Trophoblast cell (in vitro differentiated cells and primary cell): ENCODE measurements at regions not wholly inside any gene's neighbourhood (a gene's known extent, or its start where the extent isn't known, plus 50 kb on each side); places are given as distances from the start of the nearest gene placed in this dataset.
A peak's percentile ranks its signal among the peaks of the same experiment; 100 is the strongest.
"Not testable (repeated sequence)": the region's sequence is repeated elsewhere in the genome, so short reads cannot be mapped to it uniquely, and the experiment has no call there.

Experiments used
- DNase-seq, 2 donors: peaks; one replicate each; pipeline ENCODE4 v3.0.0-alpha.2; 2016
- H2AFZ ChIP-seq: 2 replicates; pipeline ENCODE4 v1.6.1; 2013; ENCODE audit warnings: low read length, moderate library complexity, mild to moderate bottlenecking; ENCODE audit not compliant: insufficient read depth, poor library complexity
- H2AK5ac ChIP-seq: 2 replicates; pipeline ENCODE4 v1.6.1; 2013; ENCODE audit warnings: mild to moderate bottlenecking, low read length
- H2BK120ac ChIP-seq: 2 replicates; pipeline ENCODE4 v1.6.1; 2013; ENCODE audit warnings: low read length, mild to moderate bottlenecking, moderate library complexity; ENCODE audit not compliant: insufficient read depth, poor library complexity
- H2BK12ac ChIP-seq: 2 replicates; pipeline ENCODE4 v1.6.1; 2013; ENCODE audit warnings: mild to moderate bottlenecking, low read length, moderate library complexity
- H2BK5ac ChIP-seq: 2 replicates; pipeline ENCODE4 v1.6.1; 2013; ENCODE audit warnings: low read length, low read depth, moderate library complexity, mild to moderate bottlenecking; ENCODE audit not compliant: poor library complexity
- H3K14ac ChIP-seq: 2 replicates; pipeline ENCODE4 v1.6.1; 2013; ENCODE audit warnings: mild to moderate bottlenecking, low read length
- H3K18ac ChIP-seq: 2 replicates; pipeline ENCODE4 v1.6.1; 2013; ENCODE audit warnings: mild to moderate bottlenecking, low read length
- H3K23ac ChIP-seq: 2 replicates; pipeline ENCODE4 v1.6.1; 2013; ENCODE audit warnings: low read length
- H3K27ac ChIP-seq: 2 replicates; pipeline ENCODE4 v1.5.1; 2013; ENCODE audit warnings: low read depth, mild to moderate bottlenecking, inconsistent platforms, low read length, moderate library complexity
- H3K27me3 ChIP-seq: 2 replicates; pipeline ENCODE4 v1.6.1; 2013; ENCODE audit warnings: inconsistent platforms, mild to moderate bottlenecking, low read length, moderate library complexity; ENCODE audit not compliant: insufficient read depth
- H3K36me3 ChIP-seq, 2 experiments: 1 replicate in 1 of 2; 2 replicates in 1 of 2; pipeline ENCODE4 v1.6.1; 2013; ENCODE audit warnings: low read length in 2 of 2, mild to moderate bottlenecking in 2 of 2, moderate library complexity in 1 of 2; ENCODE audit not compliant: insufficient read depth in 2 of 2, control insufficient read depth in 1 of 2
- H3K4ac ChIP-seq: 2 replicates; pipeline ENCODE4 v1.6.1; 2013; ENCODE audit warnings: low read depth, mild to moderate bottlenecking, low read length, moderate library complexity
- H3K4me1 ChIP-seq, 2 experiments: 1 replicate in 1 of 2; 2 replicates in 1 of 2; pipeline ENCODE4 v1.6.1; 2013; ENCODE audit warnings: low read length in 2 of 2, mild to moderate bottlenecking in 2 of 2, moderate library complexity in 1 of 2; ENCODE audit not compliant: insufficient read depth in 2 of 2, control insufficient read depth in 1 of 2
- H3K4me2 ChIP-seq: 2 replicates; pipeline ENCODE4 v1.6.1; 2013; ENCODE audit warnings: inconsistent platforms, mild to moderate bottlenecking, low read length, moderate library complexity
- H3K4me3 ChIP-seq: 2 replicates; pipeline ENCODE4 v1.5.1; 2013; ENCODE audit warnings: mild to moderate bottlenecking, low read depth, low read length, inconsistent platforms
- H3K79me1 ChIP-seq: one replicate; pipeline ENCODE4 v1.6.1; 2013; ENCODE audit warnings: low read length
- H3K79me2 ChIP-seq: 2 replicates; pipeline ENCODE4 v1.6.1; 2013; ENCODE audit warnings: low read length, mild to moderate bottlenecking; ENCODE audit not compliant: control insufficient read depth, insufficient read depth, poor library complexity
- H3K9ac ChIP-seq: 2 replicates; pipeline ENCODE4 v1.6.1; 2013; ENCODE audit warnings: mild to moderate bottlenecking, low read length
- H3K9me3 ChIP-seq: 2 replicates; pipeline ENCODE4 v1.6.1; 2013; ENCODE audit warnings: low read depth, mild to moderate bottlenecking, control low read depth, inconsistent platforms, low read length; ENCODE audit not compliant: insufficient read depth
- H4K12ac ChIP-seq: 2 replicates; pipeline ENCODE4 v1.6.1; 2013; ENCODE audit warnings: low read depth, mild to moderate bottlenecking, low read length, moderate library complexity
- H4K8ac ChIP-seq: 2 replicates; pipeline ENCODE4 v1.6.1; 2013; ENCODE audit warnings: low read depth, mild to moderate bottlenecking, low read length, moderate library complexity
- H4K91ac ChIP-seq: one replicate; pipeline ENCODE4 v1.6.1; 2013; ENCODE audit warnings: low read depth, mild to moderate bottlenecking, low read length, moderate library complexity
- WGBS: extraction: QIAGEN DNeasy Blood & Tissue Kit; methylation state at CpG from one replicate; pipeline ENCODE4 v1.1.7; 2013; ENCODE audit warnings: missing lambda C conversion rate; ENCODE audit not compliant: insufficient read length, insufficient coverage; ENCODE audit errors: extremely low coverage; 5-methylcytosine and 5-hydroxymethylcytosine counted together

DNA sequence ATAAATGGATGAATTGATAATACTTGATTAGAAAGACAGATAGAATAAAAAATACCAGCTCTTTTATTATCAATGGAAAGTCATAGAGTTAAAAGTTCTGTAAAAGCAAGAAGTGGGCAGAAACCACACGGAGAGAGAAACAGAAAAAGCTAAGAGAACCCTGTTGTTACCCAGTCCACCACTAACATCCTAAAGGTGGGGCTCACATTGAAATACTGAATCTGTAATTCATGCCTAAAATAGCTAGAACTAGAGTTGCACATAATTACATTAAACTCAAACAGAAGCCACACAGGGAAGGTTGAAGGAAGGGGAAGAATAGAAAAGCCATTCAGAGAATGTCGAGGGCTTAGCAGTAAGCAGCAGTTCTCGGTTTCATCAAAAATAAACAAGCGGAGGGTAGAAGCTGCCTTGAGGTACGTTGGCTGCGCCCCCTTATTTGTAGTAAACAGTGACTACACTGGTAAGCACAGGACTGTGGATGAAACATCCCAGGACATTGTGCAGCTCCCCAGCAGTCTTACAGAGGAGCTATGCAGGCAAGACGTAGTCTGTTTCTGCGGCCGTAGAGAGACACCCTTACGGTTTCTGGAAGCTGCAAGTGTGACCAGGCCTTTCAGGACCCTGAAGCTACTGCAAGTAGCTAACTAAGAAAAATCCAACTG is 1247.0 kb upstream of the GYPC start:
- no peak for DNase-seq
- Histone ChIP-seq H3K27me3 (no peaks in the 10 kb centered on the region), H3K4me2 (no peak overlapping the region), H2BK120ac (peak overlapping the region; percentile 33), H2BK12ac (no peak overlapping the region), H3K27ac (no peak overlapping the region), H3K4ac (no peak overlapping the region), H3K79me2 (no peaks in the 10 kb centered on the region), H3K79me1 (no peaks in the 10 kb centered on the region), H2AFZ (no peak overlapping the region), H3K14ac (no peak overlapping the region), H3K18ac (no peak overlapping the region), H2AK5ac (peak overlapping the region; percentile 21), H3K4me1 (no peaks in the 10 kb centered on the region), H2BK5ac (no peak overlapping the region), H4K12ac (no peak overlapping the region), H3K23ac (no peak overlapping the region), H3K9me3 (no peaks in the 10 kb centered on the region), H4K91ac (peak overlapping the region; percentile 47), H4K8ac (no peak overlapping the region), H3K9ac (no peak overlapping the region), H3K36me3 (no peaks in the 10 kb centered on the region), H3K4me3 (no peak overlapping the region)
- no CpG with 5 or more reads among the region's 10 CpGs for WGBS

DNA sequence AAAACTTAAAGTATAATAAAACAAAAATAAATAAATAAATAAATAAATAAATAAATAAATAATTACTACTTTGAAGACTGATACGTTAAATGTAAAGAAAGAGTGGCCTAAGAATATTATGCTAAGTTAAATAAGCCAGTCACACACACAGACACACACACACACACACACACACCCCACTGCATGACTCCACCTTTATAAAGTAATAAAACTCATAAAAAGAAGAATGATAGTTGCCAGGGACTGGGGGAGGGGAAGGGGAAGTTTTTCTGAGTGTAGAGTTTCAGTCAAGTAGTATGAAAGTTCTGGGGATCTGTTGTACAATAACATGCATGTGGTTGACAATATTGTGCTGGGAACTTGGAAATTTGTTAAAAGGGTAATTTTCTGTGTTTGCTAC is 1237.5 kb upstream of the GYPC start:
- H3K4me3 ChIP-seq, result no peak overlapping the region
- no peak overlapping the region for H4K91ac ChIP-seq
- H3K9me3 ChIP-seq, result no peaks in the 10 kb centered on the region
- H3K14ac ChIP-seq, result no peak overlapping the region
- no peaks in the 10 kb centered on the region for H3K36me3 ChIP-seq
- no peak overlapping the region for H2BK120ac ChIP-seq
- no peak overlapping the region for H2AK5ac ChIP-seq
- no peak overlapping the region for H3K18ac ChIP-seq
- H3K27me3 ChIP-seq, result no peaks in the 10 kb centered on the region
- no CpG with 5 or more reads among the region's 1 CpG for WGBS
- H2AFZ ChIP-seq, result no peak overlapping the region
- no peak overlapping the region for H4K8ac ChIP-seq
- H3K9ac ChIP-seq, result no peak overlapping the region
- H3K4me2 ChIP-seq, result no peak overlapping the region
- H3K27ac ChIP-seq, result no peak overlapping the region
- no peak overlapping the region for H2BK12ac ChIP-seq
- no peak overlapping the region for H3K4ac ChIP-seq
- H3K23ac ChIP-seq, result no peak overlapping the region
- H4K12ac ChIP-seq, result no peak overlapping the region
- no peaks in the 10 kb centered on the region for H3K79me2 ChIP-seq
- DNase-seq, result no peak
- no peak overlapping the region for H2BK5ac ChIP-seq
- no peaks in the 10 kb centered on the region for H3K4me1 ChIP-seq
- H3K79me1 ChIP-seq, result no peaks in the 10 kb centered on the region

DNA sequence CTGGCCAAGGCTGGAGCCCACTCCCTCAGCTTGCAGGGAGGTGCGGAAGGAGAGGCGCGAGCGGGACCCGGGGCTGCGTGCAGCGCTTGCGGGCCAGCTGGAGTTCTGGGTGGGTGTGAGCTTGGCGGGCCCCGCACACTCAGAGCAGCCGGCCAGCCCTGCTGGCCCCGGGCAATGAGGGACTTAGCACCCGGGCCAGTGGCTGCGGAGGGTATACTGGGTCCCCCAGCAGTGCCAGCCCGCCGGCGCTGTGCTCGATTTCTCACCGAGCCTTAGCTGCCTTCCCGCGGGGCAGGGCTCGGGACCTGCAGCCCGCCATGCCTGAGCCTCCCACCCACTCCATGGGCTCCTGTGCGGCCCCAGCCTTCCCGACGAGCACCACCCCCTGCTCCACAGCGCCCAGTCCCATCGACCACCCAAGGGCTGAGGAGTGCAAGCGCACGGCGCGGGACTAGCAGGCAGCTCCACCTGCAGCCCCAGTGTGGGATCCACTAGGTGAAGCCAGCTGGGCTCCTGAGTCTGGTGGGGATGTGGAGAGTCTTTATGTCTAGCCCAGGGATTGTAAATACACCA is 1233.7 kb upstream of the GYPC start:
- not testable (repeated sequence) for H3K79me1 ChIP-seq, H3K9me3 ChIP-seq, DNase-seq, H4K91ac ChIP-seq, H2AK5ac ChIP-seq, H3K27me3 ChIP-seq, H3K9ac ChIP-seq, H3K4me1 ChIP-seq, H2BK120ac ChIP-seq, H3K14ac ChIP-seq, H3K36me3 ChIP-seq, H2BK5ac ChIP-seq, H3K4me2 ChIP-seq, H3K4ac ChIP-seq, H2AFZ ChIP-seq, H3K27ac ChIP-seq, H3K23ac ChIP-seq, H3K79me2 ChIP-seq, H4K8ac ChIP-seq, H3K18ac ChIP-seq, H4K12ac ChIP-seq, H2BK12ac ChIP-seq, H3K4me3 ChIP-seq
- no CpG with 5 or more reads among the region's 32 CpGs for WGBS

- no peak overlapping the region for H3K4me3 ChIP-seq
- H3K79me1 ChIP-seq, result no peaks in the 10 kb centered on the region
- H3K23ac ChIP-seq, result no peak overlapping the region
- no peak overlapping the region for H3K4ac ChIP-seq
- no peaks in the 10 kb centered on the region for H3K79me2 ChIP-seq
- no peaks in the 10 kb centered on the region for H3K9me3 ChIP-seq
- no peak overlapping the region for H3K9ac ChIP-seq
- H3K36me3 ChIP-seq, result no peaks in the 10 kb centered on the region
- no peak for DNase-seq
- no CpG with 5 or more reads among the region's 1 CpG for WGBS
- H3K27me3 ChIP-seq, result no peaks in the 10 kb centered on the region
- no peak overlapping the region for H3K18ac ChIP-seq
- no peak overlapping the region for H4K91ac ChIP-seq
- no peak overlapping the region for H2BK120ac ChIP-seq
- H2BK5ac ChIP-seq, result no peak overlapping the region
- no peak overlapping the region for H3K14ac ChIP-seq
- H3K4me1 ChIP-seq, result no peaks in the 10 kb centered on the region
- H4K12ac ChIP-seq, result no peak overlapping the region
- H3K4me2 ChIP-seq, result no peak overlapping the region
- H2AFZ ChIP-seq, result no peak overlapping the region
- no peak overlapping the region for H2BK12ac ChIP-seq
- no peak overlapping the region for H2AK5ac ChIP-seq
- no peak overlapping the region for H4K8ac ChIP-seq
- no peak overlapping the region for H3K27ac ChIP-seq
Observed at GRCh38 chr2:125424266-125424785, 1231.6 kb upstream of the GYPC start.
